M059J (cell line): ENCODE measurements at regions not wholly inside any gene's neighbourhood (a gene's known extent, or its start where the extent isn't known, plus 50 kb on each side); places are given as distances from the start of the nearest gene placed in this dataset.

Experiments
- DNase-seq: peaks from one replicate; pipeline ENCODE4 v3.0.0-alpha.2; 2012; ENCODE audit warnings: low read depth

- no peak for DNase-seq
These were observed 58.7 kb downstream of the OTOL1 start for GRCh38 chr3:161555320-161555719.

DNA sequence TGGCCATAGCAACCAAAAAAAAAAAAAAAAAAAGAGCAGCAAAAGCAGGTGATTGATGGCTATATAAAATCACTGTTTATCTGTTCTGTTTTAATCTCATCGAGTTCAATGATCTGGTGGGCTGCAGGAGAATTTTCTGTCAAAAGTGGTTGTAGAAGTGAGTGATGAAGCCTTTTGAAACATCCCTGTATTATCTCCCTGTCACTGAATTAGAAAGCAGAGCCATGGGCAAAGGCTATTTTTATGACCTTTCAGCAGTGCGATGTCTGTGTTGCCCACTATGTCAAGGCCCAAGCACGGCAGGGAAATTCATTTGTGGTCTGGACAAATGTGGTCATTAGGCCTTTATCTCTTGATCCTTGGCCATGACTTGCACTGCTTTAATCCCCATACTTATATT is 59.9 kb downstream of the OTOL1 start:
- no peak for DNase-seq

GRCh38 chr3:161556941-161557340 is 60.3 kb downstream of the OTOL1 start:
- DNase-seq = no peak

- DNase-seq = no peak
These were observed 61.0 kb downstream of the OTOL1 start for GRCh38 chr3:161557445-161558150.

GRCh38 chr3:161558236-161558635 is 61.6 kb downstream of the OTOL1 start:
- peak; percentile 56 for DNase-seq

GRCh38 chr3:161559177-161559998 is 62.8 kb downstream of the OTOL1 start:
- DNase-seq = peak; percentile 52

GRCh38 chr3:161560008-161560637 is 63.5 kb downstream of the OTOL1 start:
- peak; percentile 38 for DNase-seq

GRCh38 chr3:161567577-161568361 is 71.2 kb downstream of the OTOL1 start:
- DNase-seq = no peak

- no peak for DNase-seq
These were observed 72.1 kb downstream of the OTOL1 start for GRCh38 chr3:161568671-161569070.

DNA sequence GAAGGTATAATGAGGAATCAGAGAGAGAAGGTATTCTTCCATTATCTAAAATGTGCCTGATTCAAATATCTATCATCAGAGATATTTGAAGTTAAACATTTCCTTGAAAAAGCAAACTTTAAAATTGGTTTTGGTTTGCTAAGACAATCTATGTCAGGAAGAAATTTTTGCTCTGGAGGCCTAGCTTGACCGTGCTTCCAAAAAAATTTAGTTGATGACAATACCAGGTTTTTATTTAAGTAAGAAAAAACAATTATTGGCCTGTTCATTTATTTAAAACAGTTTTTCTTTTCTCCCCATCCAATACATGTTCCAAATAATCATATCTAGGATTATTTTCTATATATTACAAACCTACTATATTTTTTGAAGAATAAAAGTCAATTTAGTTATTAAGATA is 75.3 kb downstream of the OTOL1 start:
- no peak for DNase-seq

DNA sequence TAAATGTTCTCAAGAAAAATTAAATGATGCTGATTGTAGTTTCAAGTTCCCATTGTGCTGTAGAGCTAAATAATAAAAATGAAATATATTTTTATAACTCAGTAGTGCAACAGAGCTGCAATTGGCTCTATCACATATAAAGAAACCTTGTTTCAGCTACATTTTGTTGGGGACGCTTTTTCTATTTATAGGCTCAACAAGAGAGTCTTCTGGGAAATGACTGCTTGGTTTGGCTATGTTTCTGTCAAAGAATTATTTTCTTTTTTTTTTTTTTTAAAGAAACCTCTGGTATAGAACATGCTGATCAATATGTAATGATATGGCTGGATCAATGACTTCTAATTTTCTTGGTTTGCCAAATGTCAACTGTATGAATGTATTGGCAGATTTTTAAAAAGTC is 76.5 kb downstream of the OTOL1 start:
- no peak for DNase-seq

GRCh38 chr3:161575901-161576300 is 79.3 kb downstream of the OTOL1 start:
- no peak for DNase-seq

- DNase-seq = no peak
These were observed 79.7 kb downstream of the OTOL1 start for GRCh38 chr3:161576311-161576710.

DNA sequence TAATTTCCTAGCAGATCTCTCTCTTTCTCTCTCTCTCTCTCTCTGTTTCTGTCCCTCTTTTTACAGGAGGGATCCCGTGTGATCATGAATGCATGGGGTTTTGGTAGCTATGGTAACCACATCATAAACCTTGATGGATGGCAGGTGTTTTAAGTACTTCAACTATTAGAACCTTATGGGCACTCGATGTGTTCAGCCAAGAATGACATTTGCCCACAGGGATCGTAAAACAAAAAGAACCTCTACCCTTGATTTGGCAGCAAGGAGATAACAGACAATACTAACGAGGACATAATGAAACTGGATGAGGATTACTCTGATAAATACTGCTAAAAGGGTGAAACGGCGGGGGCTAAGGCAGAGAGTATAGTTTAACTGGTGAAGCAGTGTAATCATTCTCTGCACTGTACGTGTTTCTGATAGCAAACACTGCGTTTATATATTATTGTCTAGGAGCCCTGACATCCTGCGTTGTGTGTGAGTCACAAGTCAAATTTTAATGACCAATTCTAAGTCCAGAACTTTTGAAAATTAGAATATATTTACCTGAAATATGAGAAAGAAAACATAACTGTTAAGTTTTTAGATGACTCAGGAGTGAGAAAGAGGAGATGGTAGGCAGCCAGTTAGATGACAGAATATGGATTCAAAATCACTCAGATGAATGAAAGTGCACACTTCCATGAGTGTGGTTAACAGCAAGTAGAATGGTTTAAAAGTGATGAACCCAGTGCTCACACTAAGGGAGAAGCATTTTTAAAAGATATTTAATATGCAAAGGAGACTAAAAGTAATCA is 80.3 kb downstream of the OTOL1 start:
- no peak for DNase-seq

GRCh38 chr3:161577662-161578061 is 81.1 kb downstream of the OTOL1 start:
- DNase-seq = no peak

DNA sequence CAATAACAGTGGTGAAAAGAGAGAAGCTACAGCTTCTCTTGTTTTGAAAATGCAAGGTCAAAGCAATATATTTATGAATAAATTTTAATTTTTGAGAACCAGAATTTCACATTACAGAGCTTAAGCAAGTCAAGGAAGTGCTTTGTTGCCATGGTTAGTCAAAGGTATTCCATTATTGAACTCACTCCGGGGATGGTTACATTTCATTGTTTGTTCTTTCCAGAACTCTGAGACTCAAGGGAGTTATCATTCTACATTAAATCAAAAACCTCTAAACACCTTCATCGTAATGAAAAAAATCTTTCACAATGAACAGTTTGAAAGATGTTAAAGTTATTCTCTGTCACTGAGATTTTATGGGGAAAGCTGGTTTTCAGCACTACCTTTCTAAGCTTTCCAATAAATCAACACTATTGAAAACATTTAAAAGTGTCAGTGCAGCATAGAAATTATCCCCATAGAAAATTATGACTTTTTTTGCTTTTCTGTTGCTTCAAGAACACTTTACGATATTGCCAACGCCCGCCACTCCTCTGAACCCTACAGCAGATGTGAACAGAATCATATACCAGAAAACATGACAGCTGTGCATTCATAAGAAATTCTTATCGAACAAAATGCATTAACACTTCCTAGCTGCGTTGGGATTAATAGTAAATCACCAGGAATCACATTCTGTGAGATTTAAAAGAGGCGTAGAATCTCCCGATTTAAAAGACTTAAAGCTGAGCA is 83.0 kb downstream of the OTOL1 start:
- DNase-seq = no peak

DNA sequence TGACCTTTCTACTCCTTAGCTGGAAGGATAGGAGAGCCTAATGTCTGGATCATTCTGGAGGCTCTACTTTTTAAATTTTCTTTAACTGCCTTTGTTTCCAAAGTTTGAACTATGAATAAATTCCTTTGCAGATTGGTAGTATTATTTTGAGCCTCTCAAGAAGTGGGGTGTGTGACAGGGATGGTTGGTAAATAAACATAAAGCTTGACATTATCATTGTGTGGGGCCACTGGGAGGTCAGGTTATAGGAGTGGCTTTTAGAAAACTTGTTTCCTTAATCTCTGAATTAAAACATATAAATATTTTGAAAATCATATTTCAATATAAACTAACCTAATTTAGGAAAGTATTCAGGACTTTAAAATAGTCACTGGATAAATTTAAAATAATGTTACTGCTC is 89.3 kb downstream of the OTOL1 start:
- DNase-seq = no peak

DNA sequence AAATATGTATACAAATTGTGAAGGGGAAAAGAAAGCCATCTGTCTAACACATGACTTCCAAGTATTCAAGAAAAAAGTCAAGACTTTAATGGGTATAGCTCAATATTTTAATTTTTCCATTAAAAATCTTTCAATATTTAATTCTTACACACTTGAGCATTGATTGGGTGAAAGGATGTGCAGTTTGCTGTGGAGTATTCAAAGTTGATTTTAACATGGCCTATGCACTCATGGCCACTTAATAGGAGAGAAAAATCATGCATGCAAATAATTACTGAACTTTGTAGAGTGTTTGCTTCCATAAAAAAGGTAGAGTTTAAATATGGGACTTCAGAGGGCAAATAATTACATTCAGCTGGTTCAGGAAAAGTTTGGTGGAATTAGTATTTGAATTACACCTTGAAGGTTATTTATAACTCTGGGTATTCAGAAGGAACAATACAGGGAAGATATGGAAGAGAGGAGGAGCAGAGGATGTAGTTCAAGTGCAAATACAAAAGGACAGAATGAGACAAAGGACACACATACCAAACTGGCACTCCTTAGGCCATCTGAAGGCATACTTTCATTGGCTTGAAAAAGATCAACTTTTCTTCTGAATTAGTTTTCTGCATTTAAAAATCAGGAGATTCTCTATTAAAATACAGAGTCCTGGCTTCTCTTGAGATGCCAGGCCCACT is 90.1 kb downstream of the OTOL1 start:
- no peak for DNase-seq

- no peak for DNase-seq
These were observed 102.0 kb downstream of the OTOL1 start for GRCh38 chr3:161598639-161599038.

GRCh38 chr3:161599697-161600096 is 103.1 kb downstream of the OTOL1 start:
- no peak for DNase-seq
